GM10248 (cell line): ENCODE measurements at regions not wholly inside any gene's neighbourhood (a gene's known extent, or its start where the extent isn't known, plus 50 kb on each side); places are given as distances from the start of the nearest gene placed in this dataset.

Source experiments
- CTCF ChIA-PET: fragments of 300-600 bp; sonication (Branson Sonifier 250); formaldehyde crosslinking; extraction: SDS; loops from one replicate; lab custom pipeline; 2021; ENCODE audit warnings: antibody characterized with exemption; lab: Yijun Ruan, JAX
- POLR2A ChIA-PET: fragments of 350-650 bp; sonication (Branson Sonifier 250); formaldehyde crosslinking; extraction: SDS; loops from one replicate; lab custom pipeline; 2020; ENCODE audit warnings: antibody characterized with exemption; lab: Yijun Ruan, JAX
- DNase-seq: peaks from one replicate; pipeline ENCODE4 v3.0.0; 2012; ENCODE audit errors: extremely low spot score
- CTCF ChIP-seq: IDR thresholded peaks from 2 replicates; pipeline ENCODE4 v1.5.1; 2012; ENCODE audit warnings: mild to moderate bottlenecking, low read depth; ENCODE audit errors: extremely low read depth, missing control alignments, control extremely low read depth

- DNase-seq = no peak
- POLR2A ChIA-PET = no interaction called here
- TF ChIP-seq CTCF = no peak
- CTCF ChIA-PET = interaction anchor here (1.9 to 2.8 kb wide), 2 partner anchors 12 to 13 kb away, joined by 5 to 25 read pairs; no protein-coding TSS in a partner anchor
Measured at GRCh38 chr18:73831688-73832087, 315.9 kb downstream of the FBXO15 start.

GRCh38 chr18:73829146-73829545 lies 318.5 kb downstream of the FBXO15 start:
- CTCF ChIA-PET = interaction anchor here (1.3 kb wide), 1 partner anchor 14 kb away, joined by 4 read pairs; no protein-coding TSS in a partner anchor
- no peak for TF ChIP-seq CTCF
- POLR2A ChIA-PET = no interaction called here
- no peak for DNase-seq

GRCh38 chr18:73827801-73828200 lies 319.8 kb downstream of the FBXO15 start:
- CTCF ChIA-PET = no interaction called here
- no peak for TF ChIP-seq CTCF
- no peak for DNase-seq
- POLR2A ChIA-PET = no interaction called here

GRCh38 chr18:73826098-73826497 lies 321.5 kb downstream of the FBXO15 start:
- ChIA-PET POLR2A (no interaction called here), CTCF (no interaction called here)
- TF ChIP-seq CTCF = no peak
- DNase-seq = no peak

GRCh38 chr18:73824671-73825070 lies 323.0 kb downstream of the FBXO15 start:
- CTCF ChIA-PET = interaction anchor here (1.0 kb wide), 1 partner anchor 18 kb away, joined by 6 read pairs; no protein-coding TSS in a partner anchor
- TF ChIP-seq CTCF = no peak
- POLR2A ChIA-PET = no interaction called here
- no peak for DNase-seq

- TF ChIP-seq CTCF = no peak
- no peak for DNase-seq
- ChIA-PET POLR2A (no interaction called here), CTCF (interaction anchor here (0.8 kb wide), 1 partner anchor 13 kb away, joined by 3 read pairs; no protein-coding TSS in a partner anchor)
Measured at GRCh38 chr18:73812423-73812822, 335.2 kb downstream of the FBXO15 start.
